DOHH2 (cell line): ENCODE measurements at regions not wholly inside any gene's neighbourhood (a gene's known extent, or its start where the extent isn't known, plus 50 kb on each side); places are given as distances from the start of the nearest gene placed in this dataset.

ENCODE experiments used
- CTCF ChIP-seq: fragments of 200-600 bp; sonication (generic); IDR thresholded peaks from one replicate; pipeline ENCODE4 v1.5.1; 2014; ENCODE audit warnings: antibody characterized with exemption, mild to moderate bottlenecking, low read depth, low read length; ENCODE audit not compliant: poor library complexity, severe bottlenecking
- EZH2phosphoT487 ChIP-seq: fragments of 200-600 bp; sonication (generic); IDR thresholded peaks from 2 replicates; pipeline ENCODE4 v1.6.1; 2017; ENCODE audit warnings: borderline replicate concordance, mild to moderate bottlenecking, antibody characterized with exemption, low read length, moderate library complexity, mixed read lengths

- TF ChIP-seq CTCF (no peak), EZH2phosphoT487 (no peak)
Measured at GRCh38 chr1:47664356-47664755, 226.5 kb downstream of the FOXD2 start.
